ENCODE measurements at regions not wholly inside any gene's neighbourhood (a gene's known extent, or its start where the extent isn't known, plus 50 kb on each side); places are given as distances from the start of the nearest gene placed in this dataset.

- TF ChIP-seq POLR2A (IDR thresholded peaks at IDR 0.05), result no peak
- TF ChIP-seq CTCF (IDR thresholded peaks at IDR 0.05), result no peak
Observed at GRCh38 chr13:103614761-103615160, 548.5 kb upstream of the SLC10A2 start.

Data from lower leg skin (tissue), 3 donors.